Esophagus (tissue), 2 donors: ENCODE measurements at regions not wholly inside any gene's neighbourhood (a gene's known extent, or its start where the extent isn't known, plus 50 kb on each side); places are given as distances from the start of the nearest gene placed in this dataset.

Source experiments
- H3K27ac ChIP-seq, 2 donors: one replicate each; pipeline ENCODE4 v1.5.1; 2013; ENCODE audit warnings: low read depth in 2 of 2, mild to moderate bottlenecking in 2 of 2, inconsistent platforms in 1 of 2, low read length in 1 of 2, moderate library complexity in 1 of 2
- H3K27me3 ChIP-seq, 2 donors: one replicate each; pipeline ENCODE4 v1.6.1; 2013; ENCODE audit warnings: low read length in 2 of 2, control low read depth in 1 of 2, mild to moderate bottlenecking in 1 of 2; ENCODE audit not compliant: insufficient read depth in 2 of 2, control insufficient read depth in 1 of 2
- H3K36me3 ChIP-seq, 2 donors: one replicate each; pipeline ENCODE4 v1.6.1; 2013; ENCODE audit warnings: low read length in 1 of 2; ENCODE audit not compliant: control insufficient read depth in 2 of 2, insufficient read depth in 2 of 2
- H3K4me1 ChIP-seq, 2 donors: one replicate each; pipeline ENCODE4 v1.6.1; 2013; ENCODE audit warnings: low read length in 1 of 2; ENCODE audit not compliant: control insufficient read depth in 2 of 2, insufficient read depth in 2 of 2
- H3K4me3 ChIP-seq, 2 donors: one replicate each; pipeline ENCODE4 v1.5.1; 2013; ENCODE audit warnings: low read length in 2 of 2, mild to moderate bottlenecking in 2 of 2, low read depth in 1 of 2, moderate library complexity in 1 of 2
- H3K9me3 ChIP-seq, 2 donors: one replicate each; pipeline ENCODE4 v1.6.1; 2013; ENCODE audit warnings: mild to moderate bottlenecking in 2 of 2, low read depth in 1 of 2, low read length in 1 of 2, moderate library complexity in 1 of 2; ENCODE audit not compliant: control insufficient read depth in 2 of 2, insufficient read depth in 1 of 2
- WGBS, 2 donors: extraction: QIAGEN DNeasy Blood & Tissue Kit; methylation state at CpG; one replicate each; pipeline ENCODE4 v1.1.7; 2013; 5-methylcytosine and 5-hydroxymethylcytosine counted together
- donor health status: healthy with polysubstance abuse.
- donor health status: Bipolar disorder and iron deficiency.

DNA sequence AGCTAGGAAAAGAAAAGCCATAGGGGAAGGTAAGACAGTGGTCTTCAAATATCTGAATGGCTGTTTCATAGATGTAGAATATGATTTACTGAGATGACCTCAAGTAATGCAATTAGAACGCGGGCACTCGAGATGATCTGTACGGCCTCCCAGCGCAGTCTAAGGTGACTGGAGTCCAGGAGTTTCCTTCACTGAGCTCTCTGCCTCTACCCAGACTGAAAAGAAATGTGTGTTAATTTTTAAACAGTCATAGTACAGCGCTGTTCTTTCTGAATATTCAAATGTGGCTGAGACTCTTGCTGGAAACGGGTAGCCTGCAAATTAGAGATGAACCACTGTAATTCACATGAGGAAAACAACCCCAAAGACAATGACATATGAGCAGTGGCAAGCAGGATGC is 562.4 kb upstream of the AUTS2 start:
- no peaks in the 10 kb centered on the region for H3K9me3 ChIP-seq

GRCh38 chr7:69036301-69036700 is 562.0 kb upstream of the AUTS2 start:
- Histone ChIP-seq H3K36me3 (no peaks in the 10 kb centered on the region), H3K4me1 (no peaks in the 10 kb centered on the region), H3K27ac (no peak overlapping the region), H3K4me3 (no peak overlapping the region), H3K9me3 (no peaks in the 10 kb centered on the region), H3K27me3 (no peaks in the 10 kb centered on the region)
- WGBS, 2 donors = 73 to 84% methylated on average over 7 of the region's 7 CpGs

More for the DNA sequence above, 562.4 kb upstream of the AUTS2 start:
- Histone ChIP-seq H3K27ac (no peak overlapping the region), H3K27me3 (no peaks in the 10 kb centered on the region), H3K36me3 (no peaks in the 10 kb centered on the region), H3K4me3 (no peak overlapping the region), H3K4me1 (no peaks in the 10 kb centered on the region)
- WGBS, 2 donors = 84 to 87% methylated on average over 7 of the region's 7 CpGs

GRCh38 chr7:69038915-69039314 is 559.4 kb upstream of the AUTS2 start:
- Histone ChIP-seq H3K4me1 (no peaks in the 10 kb centered on the region), H3K36me3 (no peaks in the 10 kb centered on the region), H3K27ac (no peak overlapping the region), H3K27me3 (no peaks in the 10 kb centered on the region), H3K4me3 (no peak overlapping the region), H3K9me3 (peaks cover 0 to 4% of the 10 kb centered on the region in 2 donors)
- WGBS, 2 donors = 83 to 93% methylated on average over 1 of the region's 1 CpG

DNA sequence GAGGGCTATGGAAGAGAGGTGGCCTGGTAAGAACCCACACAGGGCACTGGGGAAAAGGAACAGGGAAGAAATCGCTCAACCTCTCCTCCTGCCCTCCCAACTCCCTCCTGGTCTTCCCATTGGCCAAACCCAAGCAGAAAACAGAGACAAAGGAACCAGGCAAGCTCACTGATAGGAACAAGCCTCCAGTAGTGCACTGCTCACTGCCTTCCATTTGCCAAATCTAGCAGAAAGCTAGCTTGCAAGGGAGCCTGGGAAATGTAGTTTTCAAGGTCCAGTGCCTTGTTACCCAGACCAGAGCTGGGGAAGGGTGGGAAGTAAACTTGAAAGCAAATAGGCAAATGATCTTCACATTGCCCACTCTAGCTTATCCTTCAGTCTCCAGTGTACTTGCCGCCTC is 556.1 kb upstream of the AUTS2 start:
- Histone ChIP-seq H3K4me1 (no peaks in the 10 kb centered on the region), H3K27ac (no peak overlapping the region), H3K36me3 (no peaks in the 10 kb centered on the region), H3K4me3 (no peak overlapping the region), H3K27me3 (no peaks in the 10 kb centered on the region), H3K9me3 (peaks cover 0 to 4% of the 10 kb centered on the region in 2 donors)
- 90% methylated on average over 2 of the region's 2 CpGs for WGBS, 2 donors

GRCh38 chr7:69047151-69047754 is 551.0 kb upstream of the AUTS2 start:
- WGBS, 2 donors = 32 to 43% methylated on average over 6 of the region's 6 CpGs
- H3K36me3 ChIP-seq = no peaks in the 10 kb centered on the region
- no peak overlapping the region for H3K27ac ChIP-seq
- H3K4me3 ChIP-seq = no peak overlapping the region
- peaks cover 0 to 1% of the 10 kb centered on the region in 2 donors for H3K9me3 ChIP-seq
- H3K27me3 ChIP-seq = no peaks in the 10 kb centered on the region
- H3K4me1 ChIP-seq = no peaks in the 10 kb centered on the region

GRCh38 chr7:69049326-69049725 is 548.9 kb upstream of the AUTS2 start:
- Histone ChIP-seq H3K4me3 (no peak overlapping the region), H3K27ac (no peak overlapping the region), H3K27me3 (no peaks in the 10 kb centered on the region), H3K36me3 (no peaks in the 10 kb centered on the region), H3K4me1 (no peaks in the 10 kb centered on the region), H3K9me3 (no peaks in the 10 kb centered on the region)
- 68% methylated on average over 5 of the region's 5 CpGs for WGBS, 2 donors

GRCh38 chr7:69052447-69052846 is 545.8 kb upstream of the AUTS2 start:
- H3K4me3 ChIP-seq = no peak overlapping the region
- 88 to 90% methylated on average over 4 of the region's 4 CpGs for WGBS, 2 donors
- H3K36me3 ChIP-seq = no peaks in the 10 kb centered on the region
- no peaks in the 10 kb centered on the region for H3K4me1 ChIP-seq
- no peaks in the 10 kb centered on the region for H3K27me3 ChIP-seq
- no peaks in the 10 kb centered on the region for H3K9me3 ChIP-seq
- no peak overlapping the region for H3K27ac ChIP-seq

DNA sequence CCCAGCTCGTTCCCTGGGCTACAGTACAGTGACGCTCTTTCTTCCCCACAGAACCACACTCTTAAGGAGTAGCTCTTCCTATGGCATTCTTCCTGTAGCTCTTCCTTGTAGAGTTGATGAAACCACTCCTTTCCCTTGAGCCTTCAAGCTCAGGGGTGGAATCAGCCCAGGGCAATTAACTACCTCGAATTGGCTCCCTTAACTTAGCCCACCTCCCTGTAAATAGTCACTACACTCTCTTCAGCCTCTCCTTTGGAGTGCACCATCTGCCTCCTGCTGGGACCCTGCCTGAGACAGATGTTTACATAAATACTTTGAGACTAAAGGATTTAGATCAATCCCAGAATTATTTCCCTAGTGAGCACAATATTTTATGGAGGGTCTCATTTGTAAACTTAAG is 537.8 kb upstream of the AUTS2 start:
- Histone ChIP-seq H3K27ac (no peak overlapping the region), H3K4me3 (no peak overlapping the region), H3K27me3 (no peaks in the 10 kb centered on the region), H3K9me3 (no peaks in the 10 kb centered on the region), H3K4me1 (no peaks in the 10 kb centered on the region), H3K36me3 (no peaks in the 10 kb centered on the region)
- WGBS, 2 donors = 45 to 56% methylated on average over 3 of the region's 3 CpGs

- no peaks in the 10 kb centered on the region for H3K9me3 ChIP-seq
- no peak overlapping the region for H3K4me3 ChIP-seq
- WGBS, 2 donors = 94 to 95% methylated on average over 20 of the region's 20 CpGs
- H3K27ac ChIP-seq = no peak overlapping the region
- no peaks in the 10 kb centered on the region for H3K27me3 ChIP-seq
- no peaks in the 10 kb centered on the region for H3K36me3 ChIP-seq
- H3K4me1 ChIP-seq = no peaks in the 10 kb centered on the region
These were observed 536.1 kb upstream of the AUTS2 start for GRCh38 chr7:69062020-69062765.

GRCh38 chr7:69067397-69067796 is 530.9 kb upstream of the AUTS2 start:
- no peaks in the 10 kb centered on the region for H3K36me3 ChIP-seq
- H3K27ac ChIP-seq = no peak overlapping the region
- no peaks in the 10 kb centered on the region for H3K9me3 ChIP-seq
- no peaks in the 10 kb centered on the region for H3K27me3 ChIP-seq
- 25 to 36% methylated on average over 3 of the region's 3 CpGs for WGBS, 2 donors
- H3K4me3 ChIP-seq = no peak overlapping the region
- no peaks in the 10 kb centered on the region for H3K4me1 ChIP-seq
